ENCODE measurements at regions not wholly inside any gene's neighbourhood (a gene's known extent, or its start where the extent isn't known, plus 50 kb on each side); places are given as distances from the start of the nearest gene placed in this dataset.

GRCh38 chr10:27599546-27599945 is 95.4 kb downstream of the RAB18 start:
- no peak for DNase-seq

GRCh38 chr10:27600930-27601329 is 96.8 kb downstream of the RAB18 start:
- no peak for DNase-seq

GRCh38 chr10:27601503-27601902 is 97.4 kb downstream of the RAB18 start:
- DNase-seq = no peak

- DNase-seq = no peak
Observed at GRCh38 chr10:27601946-27602538, 97.9 kb downstream of the RAB18 start.

GRCh38 chr10:27603104-27603503 is 99.0 kb downstream of the RAB18 start:
- no peak for DNase-seq

GRCh38 chr10:27605318-27605717 is 101.2 kb downstream of the RAB18 start:
- no peak for DNase-seq

GRCh38 chr10:27607591-27607990 is 103.5 kb downstream of the RAB18 start:
- DNase-seq = no peak

GRCh38 chr10:27611236-27611635 is 107.1 kb downstream of the RAB18 start:
- DNase-seq = peak; percentile 76

GRCh38 chr10:27611744-27612550 is 107.8 kb downstream of the RAB18 start:
- no peak for DNase-seq

GRCh38 chr10:27612551-27613035 is 108.5 kb downstream of the RAB18 start:
- no peak for DNase-seq

GRCh38 chr10:27614776-27615175 is 110.7 kb downstream of the RAB18 start:
- no peak for DNase-seq

GRCh38 chr10:27618036-27618615 is 114.0 kb downstream of the RAB18 start:
- DNase-seq = no peak

GRCh38 chr10:27618906-27619305 is 114.8 kb downstream of the RAB18 start:
- DNase-seq = peak; percentile 58

- DNase-seq = no peak
Observed at GRCh38 chr10:27619329-27619728, 115.2 kb downstream of the RAB18 start.

GRCh38 chr10:27620430-27621397 is 116.6 kb downstream of the RAB18 start:
- peak; percentile 97 for DNase-seq

GRCh38 chr10:27621461-27621860 is 117.4 kb downstream of the RAB18 start:
- peak; percentile 86 for DNase-seq

GRCh38 chr10:27622596-27622995 is 118.5 kb downstream of the RAB18 start:
- DNase-seq = no peak
